ENCODE measurements at regions not wholly inside any gene's neighbourhood (a gene's known extent, or its start where the extent isn't known, plus 50 kb on each side); places are given as distances from the start of the nearest gene placed in this dataset.
"Not testable (repeated sequence)": the region's sequence is repeated elsewhere in the genome, so short reads cannot be mapped to it uniquely, and the experiment has no call there.

GRCh38 chr2:241999184-241999583 is 129.7 kb downstream of the RTP5 start:
- no peak for DNase-seq (ENCODE audit: low read depth in 4 of 4, low spot score in 3 of 4)

- DNase-seq (ENCODE audit: low read depth in 4 of 4, low spot score in 3 of 4): no peak
Observed at GRCh38 chr2:242001853-242002252, 132.3 kb downstream of the RTP5 start.

GRCh38 chr2:242002944-242003343 is 133.4 kb downstream of the RTP5 start:
- no peak for DNase-seq (ENCODE audit: low read depth in 4 of 4, low spot score in 3 of 4)

GRCh38 chr2:242004223-242004901 is 134.8 kb downstream of the RTP5 start:
- DNase-seq (ENCODE audit: low read depth in 4 of 4, low spot score in 3 of 4): no peak

GRCh38 chr2:242004902-242005230 is 135.3 kb downstream of the RTP5 start:
- DNase-seq (ENCODE audit: low read depth in 4 of 4, low spot score in 3 of 4): no peak

- DNase-seq (ENCODE audit: low read depth in 4 of 4, low spot score in 3 of 4): not testable (repeated sequence)
Observed at GRCh38 chr2:242006091-242006634, 136.6 kb downstream of the RTP5 start.

GRCh38 chr2:242008908-242009307 is 139.4 kb downstream of the RTP5 start:
- not testable (repeated sequence) for DNase-seq (ENCODE audit: low read depth in 4 of 4, low spot score in 3 of 4)

- DNase-seq (ENCODE audit: low read depth in 4 of 4, low spot score in 3 of 4): not testable (repeated sequence)
Observed at GRCh38 chr2:242009846-242010245, 140.3 kb downstream of the RTP5 start.

- DNase-seq (ENCODE audit: low read depth in 4 of 4, low spot score in 3 of 4): not testable (repeated sequence)
Observed at GRCh38 chr2:242010252-242011166, 141.0 kb downstream of the RTP5 start.

- DNase-seq (ENCODE audit: low read depth in 4 of 4, low spot score in 3 of 4): no peak
Observed at GRCh38 chr2:242011167-242011513, 141.6 kb downstream of the RTP5 start.

GRCh38 chr2:242011516-242011915 is 142.0 kb downstream of the RTP5 start:
- no peak for DNase-seq (ENCODE audit: low read depth in 4 of 4, low spot score in 3 of 4)

GRCh38 chr2:242011991-242012764 is 142.6 kb downstream of the RTP5 start:
- DNase-seq (ENCODE audit: low read depth in 4 of 4, low spot score in 3 of 4): no peak

- DNase-seq (ENCODE audit: low read depth in 4 of 4, low spot score in 3 of 4): no peak
Observed at GRCh38 chr2:242012956-242013764, 143.6 kb downstream of the RTP5 start.

GRCh38 chr2:242013771-242014170 is 144.2 kb downstream of the RTP5 start:
- DNase-seq (ENCODE audit: low read depth in 4 of 4, low spot score in 3 of 4): no peak

GRCh38 chr2:242015108-242016065 is 145.9 kb downstream of the RTP5 start:
- no peak for DNase-seq (ENCODE audit: low read depth in 4 of 4, low spot score in 3 of 4)

- DNase-seq (ENCODE audit: low read depth in 4 of 4, low spot score in 3 of 4): no peak
Observed at GRCh38 chr2:242017086-242017485, 147.6 kb downstream of the RTP5 start.

- DNase-seq (ENCODE audit: low read depth in 4 of 4, low spot score in 3 of 4): not testable (repeated sequence)
Observed at GRCh38 chr2:242018416-242018815, 148.9 kb downstream of the RTP5 start.

- DNase-seq (ENCODE audit: low read depth in 4 of 4, low spot score in 3 of 4): no peak
Observed at GRCh38 chr2:242019344-242019743, 149.8 kb downstream of the RTP5 start.
